Ishikawa (cell line): ENCODE measurements at regions not wholly inside any gene's neighbourhood (a gene's known extent, or its start where the extent isn't known, plus 50 kb on each side); places are given as distances from the start of the nearest gene placed in this dataset.

Experiments used
- CEBPB ChIP-seq: IDR thresholded peaks from 2 replicates; pipeline ENCODE4 v1.6.1; 2012
- CREB1 ChIP-seq: IDR thresholded peaks from 2 replicates; pipeline ENCODE4 v1.6.1; 2012; ENCODE audit warnings: low read depth
- EGR1 ChIP-seq: IDR thresholded peaks from 2 replicates; pipeline ENCODE4 v1.6.1; 2012
- EP300 ChIP-seq: IDR thresholded peaks from 2 replicates; pipeline ENCODE4 v1.6.1; 2012; ENCODE audit warnings: borderline replicate concordance
- FOXM1 ChIP-seq: IDR thresholded peaks from 2 replicates; pipeline ENCODE4 v1.6.1; 2012; ENCODE audit warnings: low read depth, borderline replicate concordance
- MAX ChIP-seq: IDR thresholded peaks from 2 replicates; pipeline ENCODE4 v1.6.1; 2012
- NFIC ChIP-seq: IDR thresholded peaks from 2 replicates; pipeline ENCODE4 v1.6.1; 2012
- RAD21 ChIP-seq: IDR thresholded peaks from 2 replicates; pipeline ENCODE4 v1.6.1; 2012; ENCODE audit warnings: low read depth
- REST ChIP-seq: IDR thresholded peaks from 2 replicates; pipeline ENCODE4 v1.6.1; 2012; ENCODE audit warnings: low read depth, mild to moderate bottlenecking
- TAF1 ChIP-seq: IDR thresholded peaks from 2 replicates; pipeline ENCODE4 v1.6.1; 2012; ENCODE audit warnings: low read depth, mild to moderate bottlenecking
- TCF12 ChIP-seq: IDR thresholded peaks from 2 replicates; pipeline ENCODE4 v1.6.1; 2012; ENCODE audit warnings: low read depth
- TEAD4 ChIP-seq: IDR thresholded peaks from 2 replicates; pipeline ENCODE4 v1.6.1; 2012
- USF1 ChIP-seq: IDR thresholded peaks from 2 replicates; pipeline ENCODE4 v1.6.1; 2012
- YY1 ChIP-seq: IDR thresholded peaks from 2 replicates; pipeline ENCODE4 v1.6.1; 2012; ENCODE audit warnings: low read depth
- ZBTB7A ChIP-seq: IDR thresholded peaks from 2 replicates; pipeline ENCODE4 v1.6.1; 2012; ENCODE audit warnings: low read depth

- no peak for TF ChIP-seq TAF1
- no peak for TF ChIP-seq MAX
- TF ChIP-seq NFIC: no peak
- no peak for TF ChIP-seq USF1
- no peak for TF ChIP-seq FOXM1
These were observed 352.5 kb downstream of the FGFR2 start for GRCh38 chr10:121245754-121246153.

- TF ChIP-seq CREB1 (no peak), REST (no peak), EP300 (no peak), MAX (no peak), EGR1 (no peak), YY1 (no peak), RAD21 (no peak), USF1 (no peak), ZBTB7A (no peak), TEAD4 (no peak), TAF1 (no peak), FOXM1 (no peak), NFIC (no peak), CEBPB (no peak)
These were observed 350.0 kb downstream of the FGFR2 start for GRCh38 chr10:121248266-121248665.

- no peak for TF ChIP-seq MAX
- TF ChIP-seq EP300: no peak
- TF ChIP-seq NFIC: no peak
- no peak for TF ChIP-seq CREB1
- TF ChIP-seq RAD21: no peak
- no peak for TF ChIP-seq CEBPB
- TF ChIP-seq EGR1: no peak
- no peak for TF ChIP-seq FOXM1
- no peak for TF ChIP-seq REST
- no peak for TF ChIP-seq TEAD4
These were observed 347.1 kb downstream of the FGFR2 start for GRCh38 chr10:121250995-121251764.

GRCh38 chr10:121252756-121253155 is 345.5 kb downstream of the FGFR2 start:
- TF ChIP-seq USF1: no peak
- no peak for TF ChIP-seq NFIC
- TF ChIP-seq YY1: no peak
- no peak for TF ChIP-seq TAF1
- no peak for TF ChIP-seq TEAD4

- TF ChIP-seq TCF12 (no peak), RAD21 (no peak), CREB1 (no peak), NFIC (no peak), TAF1 (no peak), USF1 (no peak), YY1 (no peak)
These were observed 337.9 kb downstream of the FGFR2 start for GRCh38 chr10:121260377-121260776.
